H1 (cell line): ENCODE measurements at regions not wholly inside any gene's neighbourhood (a gene's known extent, or its start where the extent isn't known, plus 50 kb on each side); places are given as distances from the start of the nearest gene placed in this dataset.

Experiments
- CTCF ChIA-PET: fragments of 300-600 bp; sonication (Branson Sonifier 250); formaldehyde crosslinking; loops from one replicate; lab custom pipeline; 2021; ENCODE audit not compliant: partially characterized antibody; lab: Charles Lee
- POLR2A ChIA-PET: fragments of 300-600 bp; sonication (Branson Sonifier 250); formaldehyde crosslinking; loops from one replicate; lab custom pipeline; 2021; ENCODE audit warnings: inconsistent platforms; ENCODE audit not compliant: partially characterized antibody; lab: Charles Lee
- DNase-seq, 2 experiments: peaks; one replicate each; pipeline versions ENCODE4 v3.0.0 to v3.0.0-alpha.2; 2010 to 2022; ENCODE audit warnings: low spot score in 2 of 2, low read depth in 1 of 2, mixed read lengths in 1 of 2
- FAIRE-seq: peaks from 2 replicates; lab custom pipeline; 2011; peaks lifted over from hg19 to GRCh38; lab: Jason Lieb, UNC
- H2AFZ ChIP-seq: 2 replicates; pipeline ENCODE4 v1.8.1; 2012; ENCODE audit warnings: low read length, inconsistent platforms
- H2AK5ac ChIP-seq: 2 replicates; pipeline ENCODE4 v1.6.1; 2013; ENCODE audit warnings: low read depth, low read length
- H2BK120ac ChIP-seq: replicated peaks from 2 replicates; pipeline ENCODE3; 2013; ENCODE audit warnings: low read depth, low read length, inconsistent platforms
- H2BK12ac ChIP-seq: 2 replicates; pipeline ENCODE4 v1.6.1; 2013; ENCODE audit warnings: low read depth, low read length
- H2BK15ac ChIP-seq: 2 replicates; pipeline ENCODE4 v1.6.1; 2013; ENCODE audit warnings: low read length
- H2BK20ac ChIP-seq: 2 replicates; pipeline ENCODE4 v1.6.1; 2013; ENCODE audit warnings: low read length
- H2BK5ac ChIP-seq: 2 replicates; pipeline ENCODE4 v1.6.1; 2013; ENCODE audit warnings: low read depth, low read length
- H3K14ac ChIP-seq: 2 replicates; pipeline ENCODE4 v1.6.1; 2013; ENCODE audit warnings: inconsistent platforms; ENCODE audit not compliant: insufficient read length
- H3K18ac ChIP-seq: 2 replicates; pipeline ENCODE4 v1.6.1; 2013; ENCODE audit warnings: low read length; ENCODE audit errors: extremely low read depth
- H3K23ac ChIP-seq: 2 replicates; pipeline ENCODE4 v1.6.1; 2013; ENCODE audit warnings: inconsistent platforms; ENCODE audit not compliant: insufficient read length
- H3K23me2 ChIP-seq: 2 replicates; pipeline ENCODE4 v1.6.1; 2013; ENCODE audit warnings: low read depth, low read length
- H3K27ac ChIP-seq: 2 replicates; pipeline ENCODE4 v1.6.1; 2011; ENCODE audit warnings: low read depth, low read length, inconsistent platforms
- H3K27me3 ChIP-seq, 4 experiments: replicated peaks in 1 of 4; 1 replicate in 1 of 4; 2 replicates in 3 of 4; pipeline versions ENCODE4 v1.6.1 to v1.8.1; 2011 to 2013; ENCODE audit warnings: low read length in 3 of 4, mild to moderate bottlenecking in 3 of 4, inconsistent platforms in 2 of 4, mixed read lengths in 2 of 4, moderate library complexity in 1 of 4; ENCODE audit not compliant: control insufficient read depth in 3 of 4, insufficient read depth in 3 of 4; ENCODE audit errors: extremely low read depth in 1 of 4
- H3K36me3 ChIP-seq, 4 experiments: 2 replicates each; pipeline versions ENCODE4 v1.6.1 to v1.8.1; 2011 to 2013; ENCODE audit warnings: mild to moderate bottlenecking in 4 of 4, low read length in 3 of 4, moderate library complexity in 2 of 4, control low read depth in 1 of 4, inconsistent platforms in 1 of 4; ENCODE audit not compliant: insufficient read depth in 4 of 4, control insufficient read depth in 2 of 4
- H3K4ac ChIP-seq: replicated peaks from 2 replicates; pipeline ENCODE3; 2013; ENCODE audit warnings: low read length, low read depth, mixed read lengths, inconsistent platforms; ENCODE audit not compliant: insufficient read length
- H3K4me1 ChIP-seq, 4 experiments: replicated peaks in 1 of 4; 1 replicate in 1 of 4; 2 replicates in 3 of 4; pipeline versions ENCODE4 v1.6.1 to v1.8.1; 2011 to 2013; ENCODE audit warnings: low read length in 3 of 4, inconsistent platforms in 2 of 4, mixed read lengths in 1 of 4; ENCODE audit not compliant: insufficient read depth in 4 of 4, control insufficient read depth in 3 of 4
- H3K4me2 ChIP-seq, 2 experiments: 2 replicates each; pipeline versions ENCODE4 v1.6.1 to v1.8.1; 2011 to 2013; ENCODE audit warnings: low read depth in 2 of 2, low read length in 2 of 2, control low read depth in 1 of 2, inconsistent platforms in 1 of 2, mild to moderate bottlenecking in 1 of 2; ENCODE audit not compliant: insufficient read depth in 1 of 2
- H3K4me3 ChIP-seq, 4 experiments: fragments of 200-600, 300-600 bp in 1 of 4; sonication (generic), shearing (Covaris generic), sonication (Bioruptor Twin) in 1 of 4; 2 replicates each; pipeline versions ENCODE4 v1.5.1 to v1.8.1; 2011 to 2016; ENCODE audit warnings: low read length in 4 of 4, low read depth in 3 of 4, control low read depth in 2 of 4, inconsistent platforms in 2 of 4, mild to moderate bottlenecking in 2 of 4, mixed read lengths in 1 of 4, moderate library complexity in 1 of 4; ENCODE audit not compliant: insufficient read depth in 2 of 4; ENCODE audit errors: extremely low read depth in 1 of 4
- H3K56ac ChIP-seq: replicated peaks from 2 replicates; pipeline ENCODE3; 2013; ENCODE audit warnings: low read depth, mild to moderate bottlenecking, mixed read lengths, low read length, inconsistent platforms; ENCODE audit not compliant: insufficient read length
- H3K79me1 ChIP-seq: 2 replicates; pipeline ENCODE4 v1.6.1; 2013; ENCODE audit warnings: low read depth, low read length, control low read depth
- H3K79me2 ChIP-seq, 2 experiments: 2 replicates each; pipeline versions ENCODE4 v1.6.1 to v1.8.1; 2012 to 2013; ENCODE audit warnings: low read length in 2 of 2, mild to moderate bottlenecking in 2 of 2, inconsistent platforms in 1 of 2; ENCODE audit not compliant: insufficient read depth in 2 of 2, control insufficient read depth in 1 of 2
- H3K9ac ChIP-seq, 4 experiments: replicated peaks in 1 of 4; 1 replicate in 1 of 4; 2 replicates in 3 of 4; pipeline versions ENCODE4 v1.6.1 to v1.8.1; 2011 to 2013; ENCODE audit warnings: low read depth in 3 of 4, low read length in 3 of 4, control low read depth in 2 of 4, mild to moderate bottlenecking in 2 of 4, moderate library complexity in 2 of 4, inconsistent platforms in 1 of 4; ENCODE audit errors: extremely low read depth in 1 of 4
- H3K9me3 ChIP-seq, 2 experiments: 2 replicates each; pipeline versions ENCODE4 v1.6.1 to v1.8.1; 2012 to 2013; ENCODE audit warnings: mild to moderate bottlenecking in 2 of 2, moderate library complexity in 2 of 2, control low read depth in 1 of 2, inconsistent platforms in 1 of 2, low read depth in 1 of 2, low read length in 1 of 2, mixed read lengths in 1 of 2; ENCODE audit not compliant: insufficient read depth in 2 of 2
- H4K20me1 ChIP-seq, 2 experiments: replicated peaks in 1 of 2; 2 replicates each; pipeline versions ENCODE3 to v1.8.1; 2011 to 2013; ENCODE audit warnings: inconsistent platforms in 2 of 2, low read length in 2 of 2, mild to moderate bottlenecking in 1 of 2; ENCODE audit not compliant: insufficient read depth in 2 of 2, control insufficient read depth in 1 of 2
- H4K5ac ChIP-seq: 2 replicates; pipeline ENCODE4 v1.6.1; 2013; ENCODE audit warnings: low read length, low read depth, mixed read lengths, inconsistent platforms; ENCODE audit not compliant: insufficient read length
- H4K8ac ChIP-seq: 2 replicates; pipeline ENCODE4 v1.8.0; 2013; ENCODE audit warnings: mild to moderate bottlenecking, moderate library complexity, low read length, inconsistent platforms; ENCODE audit not compliant: insufficient read depth; ENCODE audit errors: extremely low read depth
- H4K91ac ChIP-seq: replicated peaks from 2 replicates; pipeline ENCODE3; 2013; ENCODE audit warnings: low read length, mixed read lengths, inconsistent platforms; ENCODE audit not compliant: insufficient read length
- RAD21 ChIP-seq, 2 experiments: IDR thresholded peaks in 1 of 2; conservative IDR thresholded peaks in 1 of 2; 2 replicates each; pipeline ENCODE4 v1.6.1; 2011; ENCODE audit warnings: low read depth in 2 of 2, low read length in 2 of 2, improper control_type of control experiment in 1 of 2, inconsistent platforms in 1 of 2, mild to moderate bottlenecking in 1 of 2, moderate library complexity in 1 of 2
- RXRA ChIP-seq: IDR thresholded peaks from 2 replicates; pipeline ENCODE4 v1.6.1; 2011; ENCODE audit warnings: low read depth, mild to moderate bottlenecking, low read length, moderate library complexity; ENCODE audit not compliant: insufficient read depth
- WGBS, 2 experiments: shearing (Covaris generic) in 1 of 2; methylation state at CpG; one replicate each; pipeline versions ENCODE4 v1.1.6 to v1.1.7; 2013 to 2015; ENCODE audit warnings: low lambda C conversion rate in 2 of 2, mixed read lengths in 2 of 2, inconsistent platforms in 1 of 2, low coverage in 1 of 2, missing lambda C conversion rate in 1 of 2; ENCODE audit not compliant: insufficient replicate concordance in 2 of 2, insufficient coverage in 1 of 2, insufficient read length in 1 of 2; ENCODE audit errors: extremely low coverage in 1 of 2, missing lambda C conversion rate in 1 of 2; 5-methylcytosine and 5-hydroxymethylcytosine counted together

GRCh38 chr2:52034706-52035105 is 1002.8 kb upstream of the NRXN1 start:
- H3K23me2 ChIP-seq, result no peaks in the 10 kb centered on the region
- H3K4me1 ChIP-seq, result peaks cover 0 to 4% (median 0%) of the 10 kb centered on the region in 4 experiments; a peak in 2 of 7 replicates
- H2BK12ac ChIP-seq, result no peak overlapping the region
- no peak overlapping the region for H4K5ac ChIP-seq
- H4K91ac ChIP-seq, result no peak overlapping the region
- H3K27ac ChIP-seq, result no peak overlapping the region
- H3K14ac ChIP-seq, result no peak overlapping the region
- H3K36me3 ChIP-seq, result no peaks in the 10 kb centered on the region
- H3K4me3 ChIP-seq, result no peak overlapping the region
- no peaks in the 10 kb centered on the region for H3K9me3 ChIP-seq
- H3K4ac ChIP-seq, result no peak overlapping the region
- H2AFZ ChIP-seq, result no peak overlapping the region
- no peak overlapping the region for H4K8ac ChIP-seq
- no peak overlapping the region for H3K56ac ChIP-seq
- POLR2A ChIA-PET, result no interaction called here
- WGBS, 2 experiments, result 68% methylated on average over 2 of the region's 2 CpGs; no CpG with 5 or more reads in 1 of the 2 experiments
- CTCF ChIA-PET, result interaction anchor here (0.6 to 1.2 kb wide), 3 partner anchors 17 to 209 kb away, joined by 3 to 7 read pairs (median 3); no protein-coding TSS in a partner anchor
- no peaks in the 10 kb centered on the region for H3K79me1 ChIP-seq
- no peak overlapping the region for H2BK20ac ChIP-seq
- no peaks in the 10 kb centered on the region for H3K27me3 ChIP-seq
- DNase-seq, result no peak
- no peak overlapping the region for H3K18ac ChIP-seq
- H3K9ac ChIP-seq, result no peak overlapping the region
- H3K79me2 ChIP-seq, result no peaks in the 10 kb centered on the region
- H3K4me2 ChIP-seq, result no peak overlapping the region
- H2AK5ac ChIP-seq, result no peak overlapping the region
- FAIRE-seq, result no peak
- H3K23ac ChIP-seq, result no peak overlapping the region
- no peak overlapping the region for H2BK15ac ChIP-seq
- no peaks in the 10 kb centered on the region for H4K20me1 ChIP-seq
- TF ChIP-seq RXRA, result no peak
- peak in 1 of 2 experiments; percentile 5; a peak in 1 of 4 replicates for TF ChIP-seq RAD21 (IDR thresholded peaks at IDR 0.05 in 1 of 2, conservative IDR thresholded peaks at IDR 0.05 in 1 of 2; ENCODE audit: low read depth in 2 of 2, low read length in 2 of 2)
- H2BK5ac ChIP-seq, result no peak overlapping the region
- no peak overlapping the region for H2BK120ac ChIP-seq
